ENCODE measurements at regions not wholly inside any gene's neighbourhood (a gene's known extent, or its start where the extent isn't known, plus 50 kb on each side); places are given as distances from the start of the nearest gene placed in this dataset.

DNA sequence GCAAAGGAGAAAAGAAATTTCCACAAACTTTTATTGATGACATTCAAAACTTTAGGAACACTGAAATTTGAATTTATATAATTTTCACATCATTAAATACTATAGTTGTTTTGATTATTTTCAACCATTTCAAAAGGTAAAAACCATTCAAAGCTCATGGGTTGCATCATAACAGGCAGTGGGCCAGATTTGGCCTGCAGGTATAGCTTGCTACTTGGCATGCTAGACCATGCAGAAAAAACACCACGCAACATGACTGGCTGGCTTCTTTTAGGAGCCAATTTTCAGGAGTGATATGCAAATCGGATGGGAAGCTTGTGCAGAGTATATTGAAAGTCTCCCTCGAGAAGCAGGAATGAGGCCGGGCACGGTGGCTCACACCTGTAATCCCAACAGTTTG is 144.8 kb downstream of the GLUL start:
- peaks cover 4 to 17% (median 9%) of the 10 kb centered on the region in 3 donors for H3K27me3 Mint-ChIP-seq
- no peak overlapping the region for H3K27ac Mint-ChIP-seq
- ATAC-seq (ENCODE audit: low read depth in 2 of 2), result no peak
- peaks cover 0 to 4% (median 0%) of the 10 kb centered on the region in 7 donors for H3K9me3 Mint-ChIP-seq
- no peaks in the 10 kb centered on the region for H3K4me1 Mint-ChIP-seq
- H3K4me3 Mint-ChIP-seq, result no peak overlapping the region
- H3K36me3 Mint-ChIP-seq, result no peaks in the 10 kb centered on the region
- DNase-seq, result no peak

DNA sequence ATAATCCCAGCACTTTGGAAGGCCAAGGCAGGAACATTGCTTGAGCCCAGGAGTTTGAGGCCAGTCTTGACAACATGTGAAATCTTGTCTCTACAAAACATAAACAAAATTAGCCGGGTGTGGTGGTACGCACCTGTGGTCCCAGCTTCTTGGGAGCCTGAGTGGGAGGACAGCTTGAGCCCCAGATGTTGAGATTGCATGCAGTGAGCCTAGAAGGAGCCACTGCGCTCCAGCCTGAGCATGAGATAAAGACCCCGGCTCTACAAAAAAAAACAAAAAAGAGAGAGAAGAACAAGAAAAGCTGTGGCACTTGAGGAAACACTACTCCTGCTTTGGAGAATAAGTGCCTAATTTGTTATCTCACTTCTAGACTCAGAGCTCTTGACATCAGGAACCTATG is 146.6 kb downstream of the GLUL start:
- Mint-ChIP-seq H3K9me3 (no peaks in the 10 kb centered on the region), H3K4me1 (no peaks in the 10 kb centered on the region), H3K27ac (no peak overlapping the region), H3K27me3 (peaks cover 4 to 18% (median 9%) of the 10 kb centered on the region in 3 donors), H3K36me3 (no peaks in the 10 kb centered on the region), H3K4me3 (no peak overlapping the region)
- DNase-seq, result no peak
- ATAC-seq (ENCODE audit: low read depth in 2 of 2), result no peak

DNA sequence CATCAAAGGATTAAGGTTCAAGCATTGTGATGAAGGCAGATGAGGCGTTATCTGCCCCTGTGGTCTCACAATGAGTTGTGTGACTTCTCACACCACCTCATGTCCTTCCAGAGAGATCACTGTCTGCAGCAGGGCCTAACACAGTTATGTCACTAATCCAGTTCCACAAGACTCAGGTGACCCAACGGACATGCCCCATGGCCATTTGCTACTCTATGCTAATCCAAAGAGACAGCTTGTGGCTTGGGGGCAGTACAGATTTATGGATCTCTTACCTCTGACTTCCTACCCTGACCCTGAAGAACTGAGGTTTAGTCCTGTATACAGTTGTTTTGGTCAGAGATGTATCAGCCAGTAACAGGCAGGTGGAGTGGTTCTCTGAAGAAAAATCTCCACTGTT is 147.1 kb downstream of the GLUL start:
- Mint-ChIP-seq H3K27ac (no peak overlapping the region), H3K4me3 (no peak overlapping the region), H3K4me1 (no peaks in the 10 kb centered on the region), H3K9me3 (no peaks in the 10 kb centered on the region), H3K36me3 (no peaks in the 10 kb centered on the region), H3K27me3 (peaks cover 4 to 18% (median 9%) of the 10 kb centered on the region in 3 donors)
- ATAC-seq (ENCODE audit: low read depth in 2 of 2) (no peak), DNase-seq (no peak)

DNA sequence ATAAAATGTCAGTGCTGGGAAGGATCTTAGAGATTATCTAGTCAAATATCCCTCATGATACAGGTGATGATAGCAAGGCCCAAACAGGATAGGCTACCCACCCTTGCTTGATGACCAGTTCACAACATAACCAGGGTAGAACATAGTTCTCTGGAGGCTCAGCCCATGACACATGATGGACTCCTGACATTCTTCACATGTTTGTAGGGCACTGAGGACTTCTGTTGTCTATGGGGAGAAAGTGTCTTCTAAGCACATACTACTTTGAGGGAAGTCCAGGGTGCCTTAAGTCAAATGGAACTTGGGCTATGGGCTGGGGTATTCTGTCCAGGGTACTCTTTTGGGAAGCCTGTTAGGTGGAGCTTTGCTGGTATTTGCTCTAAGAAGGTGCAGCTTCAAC is 148.9 kb downstream of the GLUL start:
- ATAC-seq (ENCODE audit: low read depth in 2 of 2), result no peak
- Mint-ChIP-seq H3K4me3 (no peak overlapping the region), H3K27ac (no peak overlapping the region), H3K27me3 (peaks cover 4 to 18% (median 9%) of the 10 kb centered on the region in 3 donors), H3K9me3 (no peaks in the 10 kb centered on the region), H3K4me1 (no peaks in the 10 kb centered on the region), H3K36me3 (no peaks in the 10 kb centered on the region)
- DNase-seq, result no peak

DNA sequence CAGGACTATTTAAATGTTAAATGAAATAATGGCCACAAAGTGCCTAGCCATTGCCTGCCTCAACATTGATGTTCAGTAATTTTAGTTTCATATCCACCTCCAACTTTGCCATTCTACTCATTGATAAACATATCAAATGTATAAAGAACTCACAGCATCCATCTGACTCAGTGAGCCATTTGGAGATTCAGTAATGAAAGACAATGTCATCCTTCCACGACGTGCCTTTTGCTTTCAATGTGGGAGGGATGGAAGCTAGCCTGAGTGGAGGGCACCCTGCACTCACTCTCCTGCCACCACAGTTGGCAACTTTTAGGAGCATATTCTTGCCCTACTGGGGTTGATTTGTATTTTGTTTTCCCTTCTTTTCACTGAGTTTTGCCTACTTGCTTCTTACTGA is 151.5 kb downstream of the GLUL start:
- H3K4me3 Mint-ChIP-seq, result no peak overlapping the region
- no peaks in the 10 kb centered on the region for H3K9me3 Mint-ChIP-seq
- H3K27ac Mint-ChIP-seq, result peak overlapping the region in 1 of 6 donors; percentile 64
- DNase-seq, result no peak
- no peak for ATAC-seq (ENCODE audit: low read depth in 2 of 2)
- peaks cover 6 to 11% (median 8%) of the 10 kb centered on the region in 3 donors for H3K4me1 Mint-ChIP-seq
- H3K27me3 Mint-ChIP-seq, result peaks cover 0 to 18% (median 0%) of the 10 kb centered on the region in 3 donors
- H3K36me3 Mint-ChIP-seq, result no peaks in the 10 kb centered on the region

DNA sequence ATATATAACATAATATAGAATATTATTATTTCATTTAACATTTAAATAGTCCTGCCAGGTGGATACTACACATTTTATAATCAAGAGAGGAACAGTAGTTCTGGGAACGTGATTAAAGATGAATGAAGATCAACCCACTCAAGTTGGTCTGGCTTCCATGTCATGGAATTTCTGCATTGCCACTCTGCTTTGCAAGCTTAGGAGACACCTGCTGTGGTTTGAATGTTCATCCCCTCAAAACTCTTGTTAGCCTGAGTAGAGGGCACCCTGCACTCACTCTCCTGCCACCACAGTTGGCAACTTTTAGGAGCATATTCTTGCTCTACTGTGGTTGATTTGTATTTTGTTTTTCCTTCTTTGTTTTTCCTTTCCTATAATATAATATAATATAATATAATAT is 153.2 kb downstream of the GLUL start:
- Mint-ChIP-seq H3K4me3 (no peak overlapping the region), H3K4me1 (peaks cover 6 to 12% (median 8%) of the 10 kb centered on the region in 3 donors), H3K9me3 (no peaks in the 10 kb centered on the region), H3K36me3 (no peaks in the 10 kb centered on the region), H3K27me3 (peaks cover 0 to 12% (median 0%) of the 10 kb centered on the region in 3 donors), H3K27ac (no peak overlapping the region)
- ATAC-seq (ENCODE audit: low read depth in 2 of 2) (no peak), DNase-seq (no peak)

DNA sequence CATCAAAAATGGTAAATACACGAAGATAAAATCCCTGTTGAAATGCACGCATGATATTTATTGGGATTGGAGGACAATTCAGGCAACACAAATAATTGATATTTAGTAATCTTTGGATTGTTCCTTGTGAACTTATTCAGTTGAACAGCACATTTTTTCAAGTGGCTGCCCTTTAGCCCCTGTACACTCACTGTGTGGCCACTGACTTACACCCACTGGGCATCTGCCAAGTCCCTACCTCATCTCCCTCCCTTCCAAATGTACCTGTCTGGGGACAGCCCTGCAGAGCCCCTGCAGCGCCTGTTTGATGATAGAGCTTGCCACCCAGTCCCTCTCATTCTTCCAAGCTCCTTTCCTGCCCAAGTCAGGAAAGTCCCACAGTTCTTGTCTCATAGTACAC is 154.3 kb downstream of the GLUL start:
- ATAC-seq (ENCODE audit: low read depth in 2 of 2) (no peak), DNase-seq (no peak)
- Mint-ChIP-seq H3K4me3 (no peak overlapping the region), H3K9me3 (no peaks in the 10 kb centered on the region), H3K27me3 (peaks cover 0 to 7% (median 0%) of the 10 kb centered on the region in 3 donors), H3K27ac (no peak overlapping the region), H3K4me1 (peaks cover 6 to 12% (median 8%) of the 10 kb centered on the region in 3 donors), H3K36me3 (no peaks in the 10 kb centered on the region)

DNA sequence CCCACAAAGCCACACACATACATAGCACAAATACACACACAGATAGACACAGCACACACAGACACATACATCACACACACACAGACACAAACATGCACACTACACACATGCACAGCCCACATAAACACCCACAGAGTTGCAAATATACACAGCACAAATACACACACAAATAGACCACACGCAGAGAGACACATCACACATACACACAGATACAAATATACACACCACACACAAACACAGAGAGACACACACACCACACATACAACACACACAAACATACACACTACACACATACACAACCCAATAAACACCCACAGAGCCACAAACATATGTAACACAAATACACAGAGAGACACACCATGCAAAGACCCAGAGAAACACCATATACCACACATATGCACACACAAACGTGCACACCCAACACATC is 154.9 kb downstream of the GLUL start:
- peaks cover 6 to 12% (median 8%) of the 10 kb centered on the region in 3 donors for H3K4me1 Mint-ChIP-seq
- no peak for DNase-seq
- peaks cover 0 to under 1% (median 0%) of the 10 kb centered on the region in 3 donors for H3K27me3 Mint-ChIP-seq
- ATAC-seq (ENCODE audit: low read depth in 2 of 2), result no peak
- no peaks in the 10 kb centered on the region for H3K36me3 Mint-ChIP-seq
- H3K27ac Mint-ChIP-seq, result peak overlapping the region in 1 of 6 donors; percentile 2
- no peaks in the 10 kb centered on the region for H3K9me3 Mint-ChIP-seq
- no peak overlapping the region for H3K4me3 Mint-ChIP-seq

DNA sequence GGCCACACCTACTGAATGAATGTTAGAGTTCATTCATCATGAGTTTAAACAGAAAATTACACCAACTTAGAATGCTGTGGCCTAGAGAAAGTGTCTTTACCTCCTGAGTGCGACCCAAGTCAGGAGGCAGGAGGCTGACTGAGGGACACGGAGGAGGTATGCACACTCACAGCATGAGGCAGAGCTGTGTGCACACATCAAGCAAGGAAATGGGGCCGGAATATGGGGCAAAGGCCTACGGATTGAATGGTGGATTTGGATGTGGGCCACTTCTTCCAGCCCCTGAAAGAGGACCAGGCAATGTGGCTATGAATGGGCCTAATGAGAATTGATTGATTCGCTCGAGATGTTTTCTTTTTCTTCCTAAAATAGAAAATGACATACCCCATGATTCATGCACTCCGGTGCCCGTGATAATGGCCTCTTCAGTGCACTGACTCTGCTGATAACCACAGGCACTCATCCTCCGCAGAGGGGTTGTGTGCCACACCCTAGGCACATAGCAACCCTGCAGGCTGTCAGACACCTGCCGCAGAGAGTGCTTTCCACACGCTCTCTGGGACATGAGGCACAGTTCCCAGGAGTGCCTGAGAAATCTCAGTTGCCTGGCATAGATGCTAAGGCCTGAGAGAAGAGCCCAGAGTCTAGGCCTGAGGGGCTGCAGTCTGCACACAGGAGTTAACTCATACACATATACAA is 155.5 kb downstream of the GLUL start:
- no peak for ATAC-seq (ENCODE audit: low read depth in 2 of 2)
- Mint-ChIP-seq H3K27ac (peak overlapping the region in 1 of 6 donors; percentile 95), H3K9me3 (no peaks in the 10 kb centered on the region), H3K27me3 (no peaks in the 10 kb centered on the region), H3K36me3 (no peaks in the 10 kb centered on the region), H3K4me3 (no peak overlapping the region), H3K4me1 (peaks cover 6 to 12% (median 8%) of the 10 kb centered on the region in 3 donors)
- DNase-seq, result no peak

DNA sequence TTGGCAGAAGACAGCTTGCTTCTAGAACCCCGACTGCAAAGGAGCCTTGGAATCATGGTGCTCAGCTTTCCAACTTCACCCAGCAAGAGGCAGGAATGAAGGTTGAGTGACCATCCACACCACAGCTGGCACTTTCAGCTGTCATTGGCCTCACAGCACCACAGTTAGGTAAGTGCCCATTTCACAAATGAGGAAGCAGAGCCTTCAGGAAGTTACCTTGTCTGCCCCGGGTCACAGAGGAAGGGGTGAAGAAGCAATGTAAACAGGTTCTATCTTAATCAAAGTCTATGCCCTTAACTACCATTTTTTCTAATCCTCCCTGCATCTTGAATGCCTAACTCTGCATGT is 156.0 kb downstream of the GLUL start:
- DNase-seq (no peak), ATAC-seq (ENCODE audit: low read depth in 2 of 2) (peak; percentile 25 to 44)
- H3K4me3 Mint-ChIP-seq, result peak overlapping the region in 1 of 8 donors; percentile 72
- no peaks in the 10 kb centered on the region for H3K36me3 Mint-ChIP-seq
- peaks cover 6 to 12% (median 8%) of the 10 kb centered on the region in 3 donors for H3K4me1 Mint-ChIP-seq
- no peaks in the 10 kb centered on the region for H3K27me3 Mint-ChIP-seq
- peak overlapping the region in 1 of 6 donors; percentile 95 for H3K27ac Mint-ChIP-seq
- no peaks in the 10 kb centered on the region for H3K9me3 Mint-ChIP-seq

DNA sequence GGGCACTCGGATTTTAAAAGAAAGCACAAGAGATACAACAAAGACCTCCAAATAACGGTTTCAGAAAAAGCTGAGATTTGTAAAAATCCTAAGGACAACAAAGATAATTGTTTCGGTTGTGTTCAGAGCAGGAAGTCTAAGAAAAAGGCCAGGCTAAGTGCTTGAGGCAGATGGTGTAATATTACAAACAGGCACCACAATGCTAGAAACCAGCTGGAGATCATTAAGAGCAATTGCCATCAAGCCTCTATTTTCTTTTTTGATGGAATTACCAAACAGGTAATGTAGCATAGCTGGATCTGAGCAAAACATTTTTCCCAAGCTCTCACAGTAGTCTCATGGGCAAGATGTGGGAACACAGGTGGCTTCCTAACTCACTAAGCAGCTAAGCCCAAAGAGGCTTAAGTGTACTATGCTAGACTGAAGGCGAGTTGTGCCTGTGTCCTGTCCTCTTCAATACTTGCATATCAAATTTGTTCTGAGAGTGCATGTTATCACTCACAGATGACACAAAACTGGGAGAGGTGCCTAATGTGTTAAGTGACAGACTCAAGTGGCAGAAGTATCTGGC is 161.6 kb downstream of the GLUL start:
- peaks cover 0 to 3% (median 0%) of the 10 kb centered on the region in 7 donors for H3K9me3 Mint-ChIP-seq
- no peak for ATAC-seq (ENCODE audit: low read depth in 2 of 2)

DNA sequence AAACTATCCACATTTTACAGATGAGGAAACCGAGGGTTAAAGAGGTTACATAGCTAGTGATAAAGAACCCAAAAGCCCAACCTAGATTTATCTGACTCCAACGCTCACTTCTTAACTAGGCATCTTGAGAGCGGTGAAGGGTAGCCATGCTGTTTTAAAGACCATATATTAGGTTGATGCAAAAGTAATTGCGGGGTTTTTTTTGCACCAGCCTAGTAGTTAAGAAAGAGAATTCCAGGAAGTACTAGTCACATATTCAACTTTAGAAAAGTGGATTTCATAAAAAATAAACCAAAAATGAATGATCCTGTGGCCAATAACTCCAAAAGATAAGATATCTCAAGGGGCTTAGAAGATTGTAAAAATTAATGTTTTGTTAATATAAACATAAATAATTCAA is 162.1 kb downstream of the GLUL start:
- Mint-ChIP-seq H3K4me1 (no peaks in the 10 kb centered on the region), H3K27me3 (peaks cover 0 to 13% (median 9%) of the 10 kb centered on the region in 3 donors), H3K36me3 (no peaks in the 10 kb centered on the region), H3K9me3 (peaks cover 0 to 4% (median 2%) of the 10 kb centered on the region in 7 donors), H3K4me3 (no peak overlapping the region), H3K27ac (no peak overlapping the region)
- ATAC-seq (ENCODE audit: low read depth in 2 of 2) (no peak), DNase-seq (no peak)

More for the DNA sequence above, 161.6 kb downstream of the GLUL start:
- DNase-seq, result no peak
- no peak overlapping the region for H3K27ac Mint-ChIP-seq
- H3K27me3 Mint-ChIP-seq, result peaks cover 0 to 13% (median 9%) of the 10 kb centered on the region in 3 donors
- H3K4me1 Mint-ChIP-seq, result no peaks in the 10 kb centered on the region
- no peaks in the 10 kb centered on the region for H3K36me3 Mint-ChIP-seq
- H3K4me3 Mint-ChIP-seq, result no peak overlapping the region

DNA sequence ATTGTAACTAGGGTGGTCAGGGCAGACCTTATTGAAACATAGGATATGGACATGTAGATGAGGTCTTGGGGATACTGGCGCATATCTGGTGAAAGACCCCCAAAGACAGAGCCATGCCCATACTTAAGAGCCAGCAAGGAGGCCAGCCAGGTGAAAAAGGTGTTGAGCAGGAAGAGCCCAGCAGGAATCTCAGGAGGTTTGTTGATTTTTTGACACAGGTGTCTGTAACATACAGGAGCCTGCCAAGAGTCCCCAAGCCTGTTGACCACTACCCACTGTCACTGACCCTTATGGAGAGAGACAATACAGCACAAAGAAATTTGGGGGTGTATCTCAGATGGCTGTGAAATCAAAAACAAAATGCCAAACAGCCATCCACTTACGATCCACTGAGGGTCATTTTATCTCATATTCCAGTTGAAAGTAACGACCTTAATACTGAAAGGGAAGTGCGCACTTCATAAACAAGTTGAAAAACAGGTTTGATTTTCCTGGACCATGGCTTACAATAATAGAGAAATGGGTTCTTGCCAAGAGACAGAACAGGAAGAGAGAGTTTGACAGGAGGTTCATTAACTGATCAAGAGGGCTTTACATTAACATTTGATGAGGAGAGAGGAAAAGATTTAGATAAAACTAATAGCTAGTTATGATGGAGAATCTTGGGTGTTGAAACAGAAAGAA is 163.6 kb downstream of the GLUL start:
- Mint-ChIP-seq H3K36me3 (no peaks in the 10 kb centered on the region), H3K4me3 (no peak overlapping the region), H3K4me1 (no peaks in the 10 kb centered on the region), H3K27ac (no peak overlapping the region), H3K27me3 (peaks cover 5 to 13% (median 9%) of the 10 kb centered on the region in 3 donors), H3K9me3 (peaks cover 0 to 18% (median 10%) of the 10 kb centered on the region in 7 donors)
- ATAC-seq (ENCODE audit: low read depth in 2 of 2) (no peak), DNase-seq (no peak)

DNA sequence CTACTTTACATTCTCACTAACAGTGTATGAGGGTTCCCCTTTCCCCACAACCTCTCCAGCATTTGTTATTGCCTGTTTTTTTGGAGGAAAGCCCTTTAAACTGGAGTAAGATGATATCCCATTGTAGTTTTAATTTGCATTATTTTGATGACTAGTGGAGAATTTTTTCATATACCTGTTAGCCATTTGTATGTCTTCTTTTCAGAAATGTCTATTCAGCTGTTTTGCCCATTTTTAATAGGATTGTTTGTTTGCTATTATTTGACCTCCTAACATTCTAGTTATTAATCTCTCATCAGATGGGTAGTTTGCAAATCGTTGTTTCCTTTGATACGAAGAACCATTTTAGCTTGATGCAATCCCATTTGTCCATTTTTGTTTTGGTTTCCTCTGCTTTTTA is 165.0 kb downstream of the GLUL start:
- DNase-seq (no peak), ATAC-seq (ENCODE audit: low read depth in 2 of 2) (no peak)
- Mint-ChIP-seq H3K36me3 (peaks cover 0 to 9% of the 10 kb centered on the region in 2 donors), H3K27me3 (peaks cover 9 to 16% (median 13%) of the 10 kb centered on the region in 3 donors), H3K9me3 (peaks cover 6 to 32% (median 21%) of the 10 kb centered on the region in 7 donors), H3K4me3 (no peak overlapping the region), H3K27ac (no peak overlapping the region), H3K4me1 (no peaks in the 10 kb centered on the region)
